ENCODE measurements at regions not wholly inside any gene's neighbourhood (a gene's known extent, or its start where the extent isn't known, plus 50 kb on each side); places are given as distances from the start of the nearest gene placed in this dataset.

DNA sequence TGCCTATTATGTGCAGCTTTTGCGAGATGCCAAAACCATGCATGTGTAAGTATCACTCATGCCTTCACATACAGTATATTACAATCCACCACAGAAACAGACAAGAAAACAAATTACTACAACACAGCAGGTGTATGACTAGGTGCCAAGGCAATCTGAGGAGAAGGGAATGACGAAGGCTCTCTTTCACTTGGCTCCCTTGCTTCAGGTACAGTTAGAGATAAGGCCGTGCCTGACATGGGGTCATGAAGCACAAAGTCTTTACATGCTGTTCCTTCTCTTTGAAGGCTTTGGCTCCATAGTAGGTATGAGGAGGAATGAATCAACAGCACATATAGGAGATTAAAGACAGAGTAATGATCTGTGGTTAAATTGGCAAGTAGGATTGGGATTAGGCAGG, 65.2 kb upstream of the FSHB start:
- no peak for TF ChIP-seq CTCF (IDR thresholded peaks at IDR 0.05; ENCODE audit: low read length)
- TF ChIP-seq EZH2 (IDR thresholded peaks at IDR 0.05; ENCODE audit: borderline replicate concordance, low read length): no peak

Data from OCI-LY1 (cell line).